ENCODE measurements at regions not wholly inside any gene's neighbourhood (a gene's known extent, or its start where the extent isn't known, plus 50 kb on each side); places are given as distances from the start of the nearest gene placed in this dataset.
"Not testable (repeated sequence)": the region's sequence is repeated elsewhere in the genome, so short reads cannot be mapped to it uniquely, and the experiment has no call there.

DNA sequence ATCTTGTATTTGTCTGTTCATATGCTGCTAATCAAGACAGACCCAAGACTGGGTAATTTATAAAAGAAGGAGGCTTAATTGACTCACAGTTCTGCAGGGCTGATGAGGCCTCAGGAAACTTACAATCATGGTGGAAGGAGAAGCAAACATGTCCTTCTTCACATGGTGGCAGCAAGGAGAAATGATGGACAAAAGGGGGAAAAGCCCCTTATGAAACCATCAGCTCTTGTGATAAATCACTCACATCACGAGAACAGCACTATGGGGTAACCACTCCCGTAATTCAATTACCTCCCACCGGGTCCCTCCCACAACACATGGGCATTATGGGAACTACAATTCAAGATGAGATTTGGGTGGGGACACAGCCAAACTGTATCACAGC lies 117.0 kb downstream of the TTC6 start:
- DNase-seq: not testable (repeated sequence)

DNA sequence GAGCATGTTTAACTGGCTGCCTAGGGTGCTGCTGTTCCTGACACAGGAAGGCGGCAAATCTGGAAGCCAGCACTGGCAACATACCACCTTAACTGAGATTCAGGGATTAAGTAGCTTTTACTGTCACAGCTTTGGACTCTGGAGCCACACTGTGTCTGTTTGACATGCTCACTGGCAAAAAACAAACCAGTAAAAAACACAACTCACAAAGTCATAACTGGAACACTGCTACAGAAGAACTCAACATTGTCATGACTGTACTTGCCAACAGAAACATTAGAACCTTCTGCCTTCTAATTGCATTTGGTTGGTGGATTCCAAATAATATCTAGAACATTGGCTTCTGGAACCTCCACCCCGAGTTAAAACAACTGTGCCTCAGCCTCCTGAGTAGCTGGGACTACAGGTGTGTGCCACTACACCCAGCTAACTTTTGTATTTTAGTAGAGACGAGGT lies 117.6 kb downstream of the TTC6 start:
- DNase-seq: no peak

- DNase-seq: no peak
These were observed 124.7 kb downstream of the TTC6 start for GRCh38 chr14:37720131-37720530.

- no peak for DNase-seq
These were observed 126.7 kb downstream of the TTC6 start for GRCh38 chr14:37721976-37722659.

DNA sequence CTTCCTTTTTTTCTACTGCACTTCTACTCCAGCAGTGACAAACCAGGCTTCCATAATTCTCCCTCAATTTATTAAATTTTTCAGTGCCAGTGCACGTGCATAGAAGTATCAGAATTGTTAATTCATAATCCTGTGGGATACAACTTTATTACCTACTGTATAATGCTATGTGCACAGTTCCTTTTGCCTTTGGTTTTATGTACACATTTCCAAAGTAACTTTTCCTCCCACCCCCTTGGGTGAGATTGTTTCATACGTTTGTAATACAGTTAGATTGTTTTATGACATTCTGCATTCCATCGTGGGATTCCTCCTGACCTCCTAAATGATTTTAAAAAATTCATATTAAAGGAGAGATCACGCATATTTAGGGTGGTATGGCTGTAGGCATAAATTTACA lies 128.1 kb downstream of the TTC6 start:
- no peak for DNase-seq

- DNase-seq: no peak
These were observed 131.3 kb downstream of the TTC6 start for GRCh38 chr14:37726708-37727107.

DNA sequence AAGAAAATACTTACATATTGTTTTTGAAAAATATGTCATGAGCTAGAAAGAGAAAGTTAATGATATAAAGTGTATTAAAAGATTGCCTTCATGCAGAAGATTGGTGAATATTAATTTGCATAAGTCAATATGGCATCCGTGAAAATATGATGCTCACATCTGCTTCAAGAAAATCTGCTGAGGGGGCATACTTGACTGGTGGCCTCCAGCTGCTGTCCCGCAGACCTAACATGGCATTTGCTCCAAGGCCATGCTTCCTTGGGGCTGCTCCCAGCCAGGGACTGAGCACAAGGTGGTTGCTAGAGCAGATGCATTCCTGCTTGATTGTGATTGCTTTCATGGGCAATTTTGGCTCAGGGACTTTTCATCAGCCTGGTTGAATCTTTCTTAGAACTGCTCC lies 133.8 kb downstream of the TTC6 start:
- DNase-seq: no peak

DNA sequence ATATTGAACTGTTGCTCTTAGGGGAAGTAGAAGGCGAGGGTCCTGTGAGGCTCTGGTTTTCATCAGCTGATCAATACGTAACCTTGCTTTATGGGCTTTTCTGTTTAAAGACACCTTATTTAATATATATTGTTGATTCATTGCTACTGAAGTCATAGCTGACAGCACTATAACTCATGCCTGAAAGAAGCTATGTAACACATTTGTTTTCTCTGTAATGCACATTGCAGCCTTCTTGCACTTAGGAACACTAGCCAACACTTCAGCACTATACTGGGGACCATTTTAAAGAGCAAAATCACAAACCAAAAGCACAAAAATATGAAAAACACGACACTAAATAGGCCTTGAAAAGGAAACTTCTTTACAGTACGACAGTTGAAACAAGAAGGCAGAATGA lies 135.7 kb downstream of the TTC6 start:
- no peak for DNase-seq

DNA sequence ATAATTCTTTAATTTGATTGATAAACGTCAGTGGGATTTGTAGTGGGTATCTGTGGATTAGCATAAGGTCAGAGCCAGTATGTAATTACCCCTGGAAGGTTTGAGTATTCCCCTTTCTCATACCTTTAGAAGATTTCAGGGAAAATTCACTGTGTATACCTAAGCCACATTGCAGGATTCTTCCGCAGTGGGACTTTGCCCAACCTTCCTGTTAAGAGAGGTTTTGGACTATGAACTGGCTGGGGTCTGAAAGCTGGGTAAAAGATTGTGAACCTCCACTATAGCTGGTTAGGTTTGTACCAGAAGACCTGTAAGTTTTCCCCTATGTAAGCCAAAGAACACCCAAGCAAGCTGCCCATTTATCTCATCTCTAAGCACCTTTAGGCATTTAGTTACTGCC lies 150.2 kb downstream of the TTC6 start:
- no peak for DNase-seq

GRCh38 chr14:37746140-37746832 lies 150.9 kb downstream of the TTC6 start:
- no peak for DNase-seq

DNA sequence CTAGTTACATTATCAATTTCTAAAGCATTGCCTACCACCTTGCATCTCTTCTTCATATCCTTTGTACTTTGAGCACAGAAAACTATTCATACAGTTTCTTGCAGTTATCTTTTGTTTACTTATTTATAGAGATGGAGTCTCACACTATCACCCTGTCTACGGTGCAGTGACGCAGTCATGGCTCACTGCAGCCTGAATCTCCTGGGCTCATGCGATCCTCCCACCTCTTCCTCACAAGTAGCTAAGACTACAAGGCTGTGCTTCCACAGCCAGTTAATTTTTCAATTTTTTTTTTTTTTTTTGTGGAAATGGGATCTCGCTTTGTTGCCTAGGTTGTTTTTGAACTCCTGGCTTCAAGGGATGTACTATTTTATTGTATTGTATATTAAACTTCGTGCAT lies 158.0 kb downstream of the TTC6 start:
- no peak for DNase-seq

- DNase-seq: not testable (repeated sequence)
These were observed 164.8 kb downstream of the TTC6 start for GRCh38 chr14:37760275-37760674.

GRCh38 chr14:37763266-37763665 lies 167.8 kb downstream of the TTC6 start:
- no peak for DNase-seq

- not testable (repeated sequence) for DNase-seq
These were observed 176.9 kb downstream of the TTC6 start for GRCh38 chr14:37772283-37772682.

DNA sequence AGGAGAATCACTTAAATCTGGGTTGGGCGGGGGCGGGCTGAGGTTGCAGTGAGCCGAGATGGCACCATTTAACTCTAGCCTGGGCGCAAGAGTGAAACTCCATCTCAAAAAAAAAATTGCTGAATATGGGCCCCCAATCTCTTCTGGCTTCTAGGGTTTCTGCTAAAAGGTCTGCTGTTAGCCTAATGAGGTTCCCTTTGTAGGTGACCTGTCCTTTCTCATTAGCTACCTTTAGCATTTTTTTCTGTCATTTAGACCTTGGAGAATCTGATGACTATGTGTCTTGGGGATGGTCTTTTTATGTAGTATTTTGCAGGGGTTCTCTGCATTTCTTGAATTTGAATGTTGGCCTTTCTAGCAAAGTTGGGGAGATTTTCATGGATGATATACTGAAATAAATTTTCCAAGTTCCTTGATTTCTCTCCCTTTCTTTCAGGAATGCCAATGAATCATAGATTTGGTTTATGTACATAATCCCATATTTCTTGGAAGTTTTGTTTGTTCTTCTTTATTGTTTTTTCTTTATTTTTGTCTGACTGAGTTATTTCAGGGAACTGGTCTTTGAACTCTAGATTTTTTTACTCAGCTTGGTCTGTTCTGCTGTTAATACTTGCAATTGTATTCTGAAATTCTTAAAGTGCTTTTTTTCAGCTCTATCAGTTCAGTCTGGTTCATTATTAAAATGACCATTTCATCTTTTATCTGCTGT lies 181.5 kb downstream of the TTC6 start:
- DNase-seq: no peak

DNA sequence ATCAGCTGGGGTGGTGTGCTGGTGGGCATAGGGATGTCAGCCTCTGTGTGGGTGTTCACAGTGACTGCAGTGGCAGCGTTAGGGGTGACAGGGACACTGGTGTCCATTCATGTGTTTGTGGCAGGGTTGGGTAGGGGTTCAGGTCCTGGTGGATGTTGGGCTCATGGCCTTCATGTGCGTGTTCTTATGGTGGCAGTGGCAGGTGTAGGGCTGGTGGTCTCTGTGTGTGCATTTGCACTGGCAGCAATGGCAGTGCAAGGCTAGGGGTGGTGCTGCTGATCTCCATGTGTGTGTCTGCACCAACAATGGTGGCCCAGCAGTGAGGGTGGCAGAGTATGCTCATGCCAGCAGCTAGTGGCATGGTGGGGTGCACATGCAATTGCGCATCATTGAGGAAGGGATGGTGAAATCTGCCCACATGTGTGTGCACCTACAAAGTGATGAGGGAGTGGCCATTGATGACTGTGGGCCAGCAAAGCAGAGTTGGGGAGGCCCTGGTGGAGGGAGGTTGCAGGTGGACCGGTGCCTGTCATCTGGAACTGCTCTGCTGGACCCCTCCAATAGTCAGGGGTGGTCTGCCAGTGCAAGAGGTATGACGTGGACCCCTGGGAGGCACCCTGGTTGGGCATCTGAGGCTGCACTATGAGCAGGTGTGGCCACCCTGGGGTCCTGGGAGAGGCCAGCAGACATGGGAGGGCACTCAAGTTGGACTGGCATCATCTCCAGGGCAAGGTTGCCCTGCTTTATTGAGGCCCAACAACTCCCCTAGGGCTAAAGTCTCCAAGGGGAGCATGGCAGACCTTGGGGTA lies 182.9 kb downstream of the TTC6 start:
- DNase-seq: no peak

DNA sequence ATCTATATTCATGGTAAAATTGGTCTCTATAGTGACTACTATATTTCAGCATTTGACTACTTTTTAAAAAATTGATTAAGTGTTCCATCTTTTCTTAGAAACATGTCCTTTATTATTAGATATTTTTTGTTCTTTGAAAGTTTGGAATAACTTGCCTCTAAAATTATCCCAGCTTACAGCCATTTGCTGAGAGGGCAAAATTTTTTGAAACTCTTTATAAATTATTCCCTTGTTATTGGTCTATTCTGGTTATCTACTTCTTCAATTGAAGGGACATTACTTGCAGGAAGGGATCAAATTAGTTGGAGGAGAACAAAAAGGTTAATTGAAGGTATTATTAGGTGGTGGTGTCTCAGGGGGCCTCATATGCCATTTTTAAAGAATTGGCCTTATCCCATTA lies 184.1 kb downstream of the TTC6 start:
- DNase-seq: no peak

- DNase-seq: not testable (repeated sequence)
These were observed 185.3 kb downstream of the TTC6 start for GRCh38 chr14:37780731-37781130.

- not testable (repeated sequence) for DNase-seq
These were observed 188.9 kb downstream of the TTC6 start for GRCh38 chr14:37784203-37784826.

GRCh38 chr14:37784827-37785223 lies 189.4 kb downstream of the TTC6 start:
- DNase-seq: not testable (repeated sequence)

- DNase-seq: not testable (repeated sequence)
These were observed 189.9 kb downstream of the TTC6 start for GRCh38 chr14:37785298-37785697.

DNA sequence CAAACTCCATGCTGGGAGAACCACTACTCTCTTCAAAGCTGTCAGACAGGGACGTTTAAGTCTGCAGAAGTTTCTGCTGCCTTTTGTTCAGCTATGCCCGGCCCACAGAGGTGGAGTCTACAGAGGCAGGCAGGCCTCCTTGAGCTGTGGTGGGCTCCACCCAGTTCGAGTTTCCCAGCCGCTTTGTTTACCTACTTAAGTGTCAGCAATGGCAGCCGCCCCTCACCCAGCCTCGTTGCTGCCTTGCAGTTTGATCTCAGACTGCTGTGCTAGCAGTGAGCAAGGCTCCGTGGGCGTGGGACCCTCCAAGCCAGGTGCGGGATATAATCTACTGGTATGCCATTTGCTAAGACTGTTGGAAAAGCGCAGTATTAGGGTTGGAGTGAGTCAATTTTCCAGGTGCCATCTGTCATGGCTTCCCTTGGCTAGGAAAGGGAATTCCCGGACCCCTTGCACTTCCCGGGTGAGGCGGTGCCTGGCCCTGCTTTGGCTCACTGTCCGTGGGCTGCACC lies 190.7 kb downstream of the TTC6 start:
- not testable (repeated sequence) for DNase-seq

Measured in NCI-H510A (cell line).